ENCODE measurements at regions not wholly inside any gene's neighbourhood (a gene's known extent, or its start where the extent isn't known, plus 50 kb on each side); places are given as distances from the start of the nearest gene placed in this dataset.

GRCh38 chr11:122348659-122349409 is 232.8 kb upstream of the BLID start:
- DNase-seq (ENCODE audit: low read depth in 2 of 2) = no peak

DNA sequence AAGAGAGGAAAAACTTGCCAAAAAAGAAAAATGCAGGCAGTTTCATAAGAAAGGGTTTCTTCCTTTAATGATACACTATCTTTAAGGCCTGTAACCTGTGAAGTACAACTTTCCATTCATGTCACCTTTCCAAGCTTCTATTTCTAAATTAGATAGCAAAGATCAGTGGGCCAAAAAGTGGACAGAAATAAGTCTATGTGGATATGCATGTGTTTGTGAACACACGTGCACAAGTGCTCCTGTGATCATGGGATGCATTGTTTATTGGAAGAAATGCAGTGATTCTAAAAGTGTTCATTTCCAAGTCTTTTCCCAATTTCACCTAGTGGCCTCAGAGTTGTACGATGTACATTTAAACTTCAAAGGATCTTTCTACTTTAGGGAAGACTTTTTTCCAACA is 230.0 kb upstream of the BLID start:
- DNase-seq (ENCODE audit: low read depth in 2 of 2) = no peak

GRCh38 chr11:122345586-122345985 is 229.6 kb upstream of the BLID start:
- no peak for DNase-seq (ENCODE audit: low read depth in 2 of 2)

- DNase-seq (ENCODE audit: low read depth in 2 of 2) = no peak
Measured at GRCh38 chr11:122344215-122344614, 228.2 kb upstream of the BLID start.

- DNase-seq (ENCODE audit: low read depth in 2 of 2) = no peak
Measured at GRCh38 chr11:122343210-122343609, 227.2 kb upstream of the BLID start.

DNA sequence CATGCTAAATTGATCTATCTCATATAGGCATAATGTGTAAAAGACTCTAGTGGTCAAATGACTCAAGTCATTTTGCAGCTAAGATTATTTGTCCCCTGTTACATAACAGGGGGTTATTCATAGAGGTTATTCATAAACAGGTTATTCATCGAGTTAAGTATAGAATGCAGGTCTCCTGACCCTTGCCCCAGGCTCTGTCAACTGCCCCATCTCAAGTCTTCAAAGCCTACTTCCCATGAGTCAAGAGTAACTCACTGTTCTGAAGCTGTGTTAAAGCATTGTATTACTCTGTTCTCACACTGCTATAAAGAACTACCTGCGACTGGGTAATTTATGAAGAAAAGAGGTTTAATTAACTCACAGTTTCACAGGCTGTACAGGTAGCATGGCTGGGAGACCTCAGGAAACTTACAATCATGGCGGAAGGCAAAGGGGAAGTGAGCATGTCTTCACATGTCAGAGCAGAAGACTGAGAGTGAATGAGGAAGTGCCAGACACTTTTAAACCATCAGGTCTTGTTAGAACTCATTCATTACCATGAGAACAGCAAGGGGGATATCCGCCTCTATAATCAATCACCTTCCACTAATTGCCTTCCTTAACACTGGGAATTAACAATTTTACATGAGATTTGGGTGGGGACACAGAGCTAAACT is 226.2 kb upstream of the BLID start:
- DNase-seq (ENCODE audit: low read depth in 2 of 2) = no peak

DNA sequence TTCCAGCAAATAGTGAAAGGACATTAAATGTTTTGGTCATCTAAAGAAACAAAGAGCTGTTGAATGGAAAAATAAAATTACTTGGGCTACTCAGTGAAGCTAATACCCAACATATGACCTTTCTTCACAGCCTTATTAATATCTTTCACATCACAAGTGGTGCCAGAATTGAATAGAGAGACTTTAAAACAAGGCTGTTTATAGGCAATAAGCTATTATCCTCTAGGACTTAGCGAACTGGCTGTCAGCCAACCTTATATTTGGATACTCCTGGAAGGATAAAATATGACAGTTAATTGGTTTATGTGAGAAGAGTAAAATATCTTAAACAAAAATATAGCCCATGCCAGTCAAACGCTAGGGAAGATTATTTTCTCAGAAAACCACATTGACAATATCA is 225.5 kb upstream of the BLID start:
- DNase-seq (ENCODE audit: low read depth in 2 of 2) = no peak

- DNase-seq (ENCODE audit: low read depth in 2 of 2) = no peak
Measured at GRCh38 chr11:122340607-122341290, 224.7 kb upstream of the BLID start.

- DNase-seq (ENCODE audit: low read depth in 2 of 2) = no peak
Measured at GRCh38 chr11:122339436-122340060, 223.5 kb upstream of the BLID start.

DNA sequence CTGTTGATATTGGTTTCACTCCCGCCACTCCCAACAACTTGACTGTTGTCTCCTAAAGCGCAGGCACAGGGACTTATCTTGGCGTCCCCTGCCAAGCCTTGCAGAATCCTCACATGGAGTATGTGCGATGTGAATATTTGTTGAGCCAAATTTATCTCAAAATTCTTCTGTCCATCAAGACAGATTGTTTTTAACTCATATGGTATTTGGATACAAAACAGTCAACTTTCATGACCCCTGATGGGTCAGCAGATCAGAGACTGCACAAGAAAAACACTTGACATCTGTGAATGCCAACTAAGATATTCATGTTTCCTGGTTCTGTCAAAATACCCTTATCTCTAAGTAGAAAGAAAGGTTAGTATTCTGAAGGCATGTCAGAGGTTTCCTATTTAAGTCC is 221.7 kb upstream of the BLID start:
- no peak for DNase-seq (ENCODE audit: low read depth in 2 of 2)

DNA sequence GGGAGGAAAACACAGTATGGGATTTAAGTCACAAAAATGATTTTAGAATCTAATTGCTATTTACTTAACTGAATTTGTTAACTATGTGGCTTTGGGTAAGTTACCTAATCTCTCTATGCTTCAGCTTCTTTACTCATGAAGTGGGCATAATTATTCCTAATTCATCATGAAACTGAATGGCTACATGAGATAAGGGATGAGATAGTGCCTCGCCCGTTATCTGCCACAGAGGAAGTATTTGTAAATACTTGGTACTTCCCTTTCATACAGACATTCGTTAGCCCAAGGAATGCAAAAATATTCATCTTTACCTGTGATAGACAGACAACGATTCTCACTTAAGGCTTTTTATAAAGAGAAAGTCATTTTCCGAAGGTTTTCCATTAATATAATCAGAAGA is 221.2 kb upstream of the BLID start:
- no peak for DNase-seq (ENCODE audit: low read depth in 2 of 2)

DNA sequence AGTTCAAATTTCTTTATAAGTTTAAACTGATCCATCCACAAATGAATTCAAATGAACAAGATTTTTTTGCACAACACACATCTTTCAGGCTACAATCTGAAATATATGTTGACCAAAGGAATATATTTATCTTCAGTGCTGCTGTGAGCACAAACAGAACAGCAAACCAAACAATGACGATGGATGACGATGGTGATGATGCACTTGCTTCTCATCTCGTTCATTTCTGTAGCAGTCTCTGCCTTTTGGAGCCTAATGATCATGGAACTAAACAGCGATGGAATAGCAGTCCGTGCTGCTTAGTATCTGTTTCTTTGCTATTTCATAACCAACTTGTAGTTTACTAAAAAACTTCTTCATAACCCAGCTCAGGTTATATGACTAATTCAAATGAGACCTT is 220.7 kb upstream of the BLID start:
- no peak for DNase-seq (ENCODE audit: low read depth in 2 of 2)

- no peak for DNase-seq (ENCODE audit: low read depth in 2 of 2)
Measured at GRCh38 chr11:122334546-122335339, 218.7 kb upstream of the BLID start.

DNA sequence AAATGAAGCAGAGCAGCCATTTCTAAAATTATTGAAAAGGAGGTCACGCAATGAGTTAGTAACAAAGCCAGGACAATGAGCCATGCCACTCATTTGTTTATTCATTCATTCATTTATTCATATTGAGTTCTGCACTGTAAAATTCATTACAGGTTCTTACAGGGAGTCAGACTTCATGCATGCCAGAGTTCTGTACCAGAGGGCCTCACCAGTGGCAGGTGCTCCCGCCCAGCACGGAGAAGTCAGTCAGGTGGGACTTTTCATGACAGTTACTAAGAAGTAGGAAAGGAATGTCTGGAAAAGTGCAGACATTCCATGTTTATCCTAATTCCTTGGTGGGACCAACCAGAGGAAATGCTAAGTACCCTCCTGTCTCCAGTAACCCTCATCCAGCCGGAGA is 217.5 kb upstream of the BLID start:
- DNase-seq (ENCODE audit: low read depth in 2 of 2) = no peak

DNA sequence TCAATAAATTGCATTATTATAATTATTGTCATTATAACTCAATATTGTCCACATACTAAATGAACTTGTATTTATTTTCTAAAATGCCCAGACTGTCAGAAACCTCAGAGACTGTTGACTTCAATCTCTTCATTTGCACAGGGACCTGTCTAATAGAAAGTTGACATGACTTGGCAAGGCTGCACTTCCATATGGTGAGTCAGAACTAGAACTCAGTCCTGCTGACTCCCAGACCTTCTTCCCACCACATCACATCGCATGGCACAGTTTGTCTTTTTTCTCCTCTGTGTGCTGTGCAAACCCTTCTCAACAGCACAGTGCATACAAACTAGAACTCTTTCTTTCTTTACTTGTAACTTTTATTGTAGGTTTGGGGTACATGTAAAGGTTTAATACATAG is 215.1 kb upstream of the BLID start:
- no peak for DNase-seq (ENCODE audit: low read depth in 2 of 2)

DNA sequence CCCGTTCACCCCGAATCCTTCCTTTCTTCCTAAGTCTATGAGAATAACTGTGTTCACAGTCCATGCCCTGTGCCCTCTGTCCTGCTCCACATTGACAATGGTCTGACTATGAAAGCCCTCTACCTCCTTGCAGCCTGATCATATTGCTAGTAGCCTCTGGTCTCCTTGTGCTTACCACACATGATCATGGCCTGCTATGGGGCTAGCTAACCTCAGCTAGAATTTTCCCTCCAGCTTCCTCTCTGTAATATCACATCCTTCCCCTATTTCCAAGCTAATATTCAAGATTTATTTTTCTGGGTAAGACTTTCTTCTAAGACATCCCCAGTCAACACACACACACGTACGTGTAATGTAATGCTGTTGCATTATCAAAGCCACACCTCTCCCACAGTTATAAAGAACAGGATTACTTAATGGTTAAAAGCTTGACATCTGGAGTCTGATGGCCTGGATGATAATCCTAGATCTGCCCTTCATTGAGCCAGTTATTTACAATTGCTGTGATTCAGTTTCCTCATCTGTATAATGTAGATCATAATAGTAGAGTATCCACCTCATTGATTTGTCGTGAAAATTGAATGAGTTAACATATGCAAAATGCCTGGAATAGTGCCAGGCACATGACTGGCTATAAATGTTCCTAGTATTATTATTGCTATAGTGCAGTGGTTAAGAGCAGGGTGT is 214.4 kb upstream of the BLID start:
- DNase-seq (ENCODE audit: low read depth in 2 of 2) = no peak

- DNase-seq (ENCODE audit: low read depth in 2 of 2) = no peak
Measured at GRCh38 chr11:122327528-122327927, 211.5 kb upstream of the BLID start.

GRCh38 chr11:122323754-122324421 is 207.9 kb upstream of the BLID start:
- DNase-seq (ENCODE audit: low read depth in 2 of 2) = no peak

- no peak for DNase-seq (ENCODE audit: low read depth in 2 of 2)
Measured at GRCh38 chr11:122322329-122322728, 206.3 kb upstream of the BLID start.

DNA sequence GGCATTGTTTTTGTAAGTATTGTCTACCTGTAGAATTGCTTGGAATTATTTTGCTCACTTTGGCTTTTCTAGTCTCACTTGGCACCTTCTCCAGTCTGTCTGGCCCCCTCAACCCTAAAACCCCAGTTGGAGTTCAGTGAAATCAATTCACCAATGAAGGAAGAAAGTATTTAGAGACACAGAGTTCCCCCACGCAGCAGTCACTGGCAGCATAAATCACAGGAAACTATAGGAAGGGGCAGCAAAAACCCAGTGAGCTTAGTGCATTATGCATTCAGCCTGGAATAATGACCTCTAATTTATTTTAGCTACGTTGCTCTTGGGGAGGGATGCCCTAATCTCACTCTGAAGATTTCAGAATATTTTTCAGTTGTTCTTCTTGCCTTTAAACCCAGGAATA is 204.7 kb upstream of the BLID start:
- DNase-seq (ENCODE audit: low read depth in 2 of 2) = no peak

Data from stimulated activated CD4-positive, alpha-beta T cell treated with anti-CD3 and anti-CD28 coated beads, Interleukin-12 subunit alpha, Interleukin-12 subunit beta, amount 100 ng/mL, for 24 hours (primary cell).